ENCODE measurements at regions not wholly inside any gene's neighbourhood (a gene's known extent, or its start where the extent isn't known, plus 50 kb on each side); places are given as distances from the start of the nearest gene placed in this dataset.

GRCh38 chr2:238706163-238706562 is 141.7 kb upstream of the TWIST2 start:
- Histone ChIP-seq H3F3A (ENCODE audit: insufficient read depth) (no peaks in the 10 kb centered on the region), H3K27me3 (ENCODE audit: low read length) (no peaks in the 10 kb centered on the region), H3K4me3 (ENCODE audit: insufficient read depth, low read length, poor library complexity, severe bottlenecking) (no peak overlapping the region), H3K9me2 (replicated peaks; ENCODE audit: insufficient read depth, low read length) (no peaks in the 10 kb centered on the region), H3K9me3 (ENCODE audit: insufficient read depth, low read length) (no peaks in the 10 kb centered on the region), H3K27ac (ENCODE audit: low read depth, low read length) (no peak overlapping the region), H3K36me3 (ENCODE audit: low read length) (no peaks in the 10 kb centered on the region), H3K79me2 (ENCODE audit: insufficient read depth, low read length) (no peaks in the 10 kb centered on the region), H3K9ac (ENCODE audit: low read length) (no peak overlapping the region), H2AFZ (ENCODE audit: low read depth, low read length, severe bottlenecking) (no peak overlapping the region), H4K20me1 (ENCODE audit: low read depth, low read length) (no peaks in the 10 kb centered on the region), H3K4me2 (ENCODE audit: low read depth, low read length, poor library complexity, severe bottlenecking) (no peak overlapping the region)
- TF ChIP-seq CTCF (IDR thresholded peaks at IDR 0.05; ENCODE audit: insufficient read depth, low read length, poor library complexity, severe bottlenecking) (no peak), EZH2phosphoT487 (conservative IDR thresholded peaks at IDR 0.05; ENCODE audit: low read length) (no peak)

GRCh38 chr2:238706673-238707072 is 141.2 kb upstream of the TWIST2 start:
- Histone ChIP-seq H3K9ac (ENCODE audit: low read length) (no peak overlapping the region), H2AFZ (ENCODE audit: low read depth, low read length, severe bottlenecking) (no peak overlapping the region), H3K36me3 (ENCODE audit: low read length) (no peaks in the 10 kb centered on the region), H3K27ac (ENCODE audit: low read depth, low read length) (no peak overlapping the region), H3K4me2 (ENCODE audit: low read depth, low read length, poor library complexity, severe bottlenecking) (no peak overlapping the region), H3K9me2 (replicated peaks; ENCODE audit: insufficient read depth, low read length) (no peaks in the 10 kb centered on the region), H3F3A (ENCODE audit: insufficient read depth) (no peaks in the 10 kb centered on the region), H4K20me1 (ENCODE audit: low read depth, low read length) (no peaks in the 10 kb centered on the region), H3K79me2 (ENCODE audit: insufficient read depth, low read length) (no peaks in the 10 kb centered on the region), H3K4me3 (ENCODE audit: insufficient read depth, low read length, poor library complexity, severe bottlenecking) (no peak overlapping the region), H3K27me3 (ENCODE audit: low read length) (no peaks in the 10 kb centered on the region), H3K9me3 (ENCODE audit: insufficient read depth, low read length) (no peaks in the 10 kb centered on the region)
- TF ChIP-seq CTCF (IDR thresholded peaks at IDR 0.05; ENCODE audit: insufficient read depth, low read length, poor library complexity, severe bottlenecking) (no peak), EZH2phosphoT487 (conservative IDR thresholded peaks at IDR 0.05; ENCODE audit: low read length) (no peak)

- Histone ChIP-seq H3K79me2 (ENCODE audit: insufficient read depth, low read length) (no peaks in the 10 kb centered on the region), H3K4me2 (ENCODE audit: low read depth, low read length, poor library complexity, severe bottlenecking) (no peak overlapping the region), H3K9me2 (replicated peaks; ENCODE audit: insufficient read depth, low read length) (no peaks in the 10 kb centered on the region), H3K27ac (ENCODE audit: low read depth, low read length) (no peak overlapping the region), H3K9me3 (ENCODE audit: insufficient read depth, low read length) (no peaks in the 10 kb centered on the region), H3K36me3 (ENCODE audit: low read length) (no peaks in the 10 kb centered on the region), H2AFZ (ENCODE audit: low read depth, low read length, severe bottlenecking) (no peak overlapping the region), H3F3A (ENCODE audit: insufficient read depth) (no peaks in the 10 kb centered on the region), H3K27me3 (ENCODE audit: low read length) (no peaks in the 10 kb centered on the region), H3K4me3 (ENCODE audit: insufficient read depth, low read length, poor library complexity, severe bottlenecking) (no peak overlapping the region), H4K20me1 (ENCODE audit: low read depth, low read length) (no peaks in the 10 kb centered on the region), H3K9ac (ENCODE audit: low read length) (no peak overlapping the region)
- TF ChIP-seq EZH2phosphoT487 (conservative IDR thresholded peaks at IDR 0.05; ENCODE audit: low read length) (no peak), CTCF (IDR thresholded peaks at IDR 0.05; ENCODE audit: insufficient read depth, low read length, poor library complexity, severe bottlenecking) (no peak)
Observed at GRCh38 chr2:238709325-238710025, 138.4 kb upstream of the TWIST2 start.
